HG03103 (cell line): ENCODE measurements at regions not wholly inside any gene's neighbourhood (a gene's known extent, or its start where the extent isn't known, plus 50 kb on each side); places are given as distances from the start of the nearest gene placed in this dataset.

Experiments used
- ATAC-seq: cut with Tn5 transposase; IDR thresholded peaks from one replicate; pipeline ENCODE4 v1.9.1; 2021; ENCODE audit warnings: low read depth; ENCODE audit not compliant: unreplicated experiment

- ATAC-seq, result no peak
Measured at GRCh38 chr1:163013826-163014600, 55.1 kb upstream of the RGS4 start.

GRCh38 chr1:163006051-163006834 is 62.9 kb upstream of the RGS4 start:
- no peak for ATAC-seq

GRCh38 chr1:162997499-162998285 is 71.5 kb upstream of the RGS4 start:
- ATAC-seq, result no peak

GRCh38 chr1:162996261-162996660 is 72.9 kb upstream of the RGS4 start:
- no peak for ATAC-seq

- no peak for ATAC-seq
Measured at GRCh38 chr1:162994921-162995320, 74.2 kb upstream of the RGS4 start.

GRCh38 chr1:162993846-162994245 is 75.3 kb upstream of the RGS4 start:
- no peak for ATAC-seq

- ATAC-seq, result no peak
Measured at GRCh38 chr1:162992945-162993344, 76.2 kb upstream of the RGS4 start.

GRCh38 chr1:162991444-162991843 is 77.7 kb upstream of the RGS4 start:
- no peak for ATAC-seq

- no peak for ATAC-seq
Measured at GRCh38 chr1:162990665-162991064, 78.5 kb upstream of the RGS4 start.

- ATAC-seq, result no peak
Measured at GRCh38 chr1:162988869-162989268, 80.3 kb upstream of the RGS4 start.

GRCh38 chr1:162987866-162988265 is 81.3 kb upstream of the RGS4 start:
- ATAC-seq, result no peak

GRCh38 chr1:162985816-162986435 is 83.2 kb upstream of the RGS4 start:
- ATAC-seq, result no peak

- no peak for ATAC-seq
Measured at GRCh38 chr1:162984699-162985098, 84.5 kb upstream of the RGS4 start.

GRCh38 chr1:162983671-162984425 is 85.3 kb upstream of the RGS4 start:
- ATAC-seq, result no peak

GRCh38 chr1:162982364-162982763 is 86.8 kb upstream of the RGS4 start:
- ATAC-seq, result no peak

GRCh38 chr1:162977944-162978568 is 91.1 kb upstream of the RGS4 start:
- no peak for ATAC-seq

- ATAC-seq, result no peak
Measured at GRCh38 chr1:162976628-162977027, 92.5 kb upstream of the RGS4 start.

GRCh38 chr1:162974810-162975209 is 94.4 kb upstream of the RGS4 start:
- no peak for ATAC-seq

GRCh38 chr1:162973381-162973795 is 95.8 kb upstream of the RGS4 start:
- no peak for ATAC-seq

GRCh38 chr1:162972773-162973172 is 96.4 kb upstream of the RGS4 start:
- no peak for ATAC-seq
